ENCODE measurements at regions not wholly inside any gene's neighbourhood (a gene's known extent, or its start where the extent isn't known, plus 50 kb on each side); places are given as distances from the start of the nearest gene placed in this dataset.
"Not testable (repeated sequence)": the region's sequence is repeated elsewhere in the genome, so short reads cannot be mapped to it uniquely, and the experiment has no call there.

DNA sequence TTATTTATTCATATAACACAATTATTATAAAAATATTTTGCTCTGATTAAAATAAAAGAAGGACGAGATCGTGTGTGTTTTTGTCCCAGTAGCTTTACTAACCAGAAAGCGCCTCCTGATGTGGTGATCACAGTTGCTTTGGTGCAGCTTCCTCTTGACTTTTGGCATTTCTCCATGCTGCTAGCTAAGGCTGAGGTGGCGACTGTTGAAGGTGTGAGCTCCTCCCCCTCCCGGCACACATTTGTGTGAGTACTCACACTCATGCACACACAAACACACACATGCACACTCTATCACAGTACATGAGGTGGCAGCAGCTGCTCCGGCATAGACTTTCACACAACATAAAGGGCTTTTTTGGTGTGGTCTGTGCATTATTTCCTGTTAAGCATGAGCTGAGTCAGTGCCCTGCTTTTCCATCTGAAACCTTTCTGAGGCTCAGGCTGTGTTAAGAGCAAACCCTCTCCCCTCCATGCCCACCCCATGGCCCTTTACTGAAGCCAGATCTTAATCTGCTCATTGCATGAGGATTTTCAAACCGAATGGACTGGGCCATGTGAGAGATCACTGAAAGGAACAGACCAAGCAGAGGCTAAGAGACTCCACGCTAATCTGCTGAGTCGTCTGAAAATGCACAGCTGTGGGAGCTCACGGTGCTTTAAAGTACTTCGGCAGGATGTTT lies 53.3 kb downstream of the FOXD4L1 start:
- peak; percentile 57 for DNase-seq

DNA sequence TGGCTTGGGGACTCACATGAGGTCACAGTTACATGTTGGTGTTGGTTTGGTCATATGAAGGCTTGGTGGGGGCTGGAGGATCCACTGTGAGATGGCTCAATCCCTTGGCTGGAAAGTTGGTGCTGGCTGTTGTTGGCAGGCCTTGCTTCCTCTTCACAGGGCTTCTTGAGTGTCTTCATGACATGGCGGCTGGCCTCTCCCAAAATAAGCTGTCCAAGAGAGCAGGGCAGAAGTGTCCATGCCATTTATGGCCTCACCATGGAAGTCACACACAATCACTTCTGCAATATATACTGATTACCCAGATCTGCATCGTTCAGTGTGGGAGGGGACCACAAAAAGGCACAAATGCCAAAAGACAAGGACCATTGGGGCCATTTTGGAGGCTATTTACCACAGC lies 61.4 kb downstream of the FOXD4L1 start:
- not testable (repeated sequence) for DNase-seq

DNA sequence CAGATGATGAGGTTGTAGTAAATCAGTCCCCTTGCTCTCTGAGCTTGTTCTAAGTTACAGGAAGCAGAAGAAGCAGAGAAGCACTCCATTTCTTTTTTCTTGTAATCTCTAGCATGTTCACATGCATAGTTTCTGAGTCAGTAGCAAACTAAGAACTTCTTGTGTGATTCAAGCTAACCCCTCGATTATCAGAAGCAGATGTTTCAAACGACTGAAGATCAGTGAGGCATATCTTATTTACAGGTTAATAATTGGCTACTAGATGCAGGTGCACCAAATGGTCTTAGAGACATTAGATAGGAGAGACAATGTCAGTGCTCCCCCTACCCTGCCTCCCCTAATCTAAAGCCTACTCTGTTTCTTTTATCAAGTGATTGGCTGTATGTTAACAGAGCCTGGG lies 64.2 kb downstream of the FOXD4L1 start:
- not testable (repeated sequence) for DNase-seq

DNA sequence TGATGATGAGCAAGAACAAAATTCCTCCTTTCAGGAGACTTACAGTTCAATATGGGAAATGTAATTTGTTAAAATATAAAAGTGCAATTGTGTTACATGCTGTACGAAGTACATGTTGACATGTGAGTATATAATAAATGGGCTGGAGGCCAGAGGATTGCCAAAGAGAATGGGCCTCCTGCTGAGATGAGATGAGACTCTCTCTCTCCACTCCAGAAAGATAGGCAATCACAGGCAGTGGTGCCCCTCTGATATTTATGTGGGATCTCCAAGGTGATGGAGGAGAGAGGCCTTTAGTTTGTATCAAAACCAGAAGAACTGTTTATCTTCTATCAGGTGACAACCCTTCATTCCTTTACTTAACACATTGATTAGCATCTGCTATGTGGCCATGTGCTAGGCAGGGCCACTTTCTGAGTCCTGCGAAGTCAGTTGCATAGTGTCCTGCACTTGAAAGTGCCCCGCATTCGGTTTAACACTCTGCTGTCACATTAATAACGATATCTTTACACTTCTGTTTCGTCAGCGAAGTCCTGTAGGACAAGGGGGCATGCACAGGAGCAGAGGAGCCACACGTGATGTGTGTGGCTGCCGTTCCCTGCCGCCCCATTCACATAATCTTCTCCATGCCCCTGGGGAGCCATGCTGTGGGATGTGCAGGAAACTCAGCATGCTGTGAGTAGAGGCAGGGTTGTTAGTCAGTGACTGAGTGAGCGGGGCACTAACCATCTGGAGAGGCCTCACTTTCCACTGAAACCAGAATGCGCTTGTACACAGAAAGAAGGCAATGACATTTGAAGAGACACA lies 60.2 kb upstream of the RABL2A start:
- not testable (repeated sequence) for DNase-seq

DNA sequence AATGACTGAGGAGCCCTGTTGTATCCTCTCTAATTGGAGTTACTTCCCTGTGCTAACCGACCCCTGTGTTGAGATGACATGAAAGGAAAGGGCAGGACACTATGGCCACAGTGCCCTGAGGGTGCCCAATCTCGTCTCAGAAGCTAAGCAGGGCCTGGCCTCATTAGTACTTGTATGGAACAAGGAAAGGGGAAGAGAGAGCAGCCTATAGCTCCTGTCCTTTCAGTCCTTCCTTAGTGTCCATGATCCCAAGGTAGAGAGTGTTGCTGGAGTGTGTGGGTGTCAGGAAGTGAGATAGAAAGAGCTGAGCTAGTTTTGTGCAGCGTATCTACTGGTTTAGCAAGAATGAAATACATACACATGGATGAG lies 59.6 kb upstream of the RABL2A start:
- DNase-seq: not testable (repeated sequence)

DNA sequence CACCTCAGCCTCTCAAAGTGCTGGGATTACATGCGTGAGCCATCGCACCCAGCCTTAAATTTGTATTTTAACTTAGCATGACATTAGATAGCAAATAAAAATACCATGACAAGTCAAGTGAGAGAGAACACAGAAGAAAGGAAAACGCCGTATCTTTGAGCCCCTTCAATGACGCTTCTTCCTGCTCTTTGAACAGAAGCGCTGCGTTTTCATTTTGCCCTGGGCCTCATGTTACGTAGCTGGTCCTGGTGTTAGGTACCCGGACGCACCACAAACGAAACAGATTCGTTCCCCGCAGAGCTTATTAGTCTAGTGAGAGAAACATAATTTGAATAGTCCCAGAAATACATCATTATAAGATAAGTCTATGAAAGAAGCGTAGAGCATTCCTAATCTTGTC lies 58.8 kb upstream of the RABL2A start:
- DNase-seq: not testable (repeated sequence)

DNA sequence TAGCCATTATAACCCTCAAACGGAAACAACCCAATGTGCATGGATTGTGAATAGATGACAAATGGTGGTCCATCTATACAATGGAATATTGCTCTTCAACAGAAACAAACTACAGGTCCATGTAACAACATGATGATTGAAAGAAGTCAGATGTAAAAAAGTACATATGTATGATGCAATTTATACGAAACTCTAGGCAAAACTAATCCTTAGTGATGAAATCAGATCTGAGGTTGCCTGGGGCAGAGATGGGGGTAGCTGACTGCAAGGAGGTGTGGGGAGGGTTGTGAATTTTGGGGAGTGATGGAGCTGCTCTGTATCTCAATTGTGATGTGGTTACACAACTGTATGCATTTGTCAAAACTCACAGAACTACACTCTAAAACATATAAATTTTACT lies 57.0 kb upstream of the RABL2A start:
- DNase-seq: not testable (repeated sequence)

DNA sequence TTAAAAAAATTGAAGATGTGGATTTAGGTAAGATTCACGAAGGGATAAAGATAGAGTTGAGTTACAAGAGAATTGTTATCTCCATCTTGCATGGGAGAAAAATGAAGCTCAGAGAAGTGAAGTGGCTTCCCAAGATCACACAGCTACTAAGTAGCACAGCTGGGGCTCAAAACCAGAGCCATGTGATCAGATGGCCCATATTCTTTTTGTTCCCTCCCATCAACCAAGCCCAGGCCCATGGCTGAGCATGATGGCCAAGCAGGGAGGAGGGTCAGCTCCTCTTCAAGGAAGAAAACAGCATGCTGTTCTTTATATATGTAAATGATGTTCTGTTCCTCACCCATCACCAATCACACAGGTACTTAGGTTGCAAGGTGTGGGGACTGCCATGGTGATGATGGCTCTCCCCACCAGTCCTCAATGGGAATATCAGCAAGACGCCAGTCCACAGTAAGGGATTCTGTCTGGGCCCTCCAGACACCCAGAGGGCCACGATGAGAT lies 56.5 kb upstream of the RABL2A start:
- not testable (repeated sequence) for DNase-seq

DNA sequence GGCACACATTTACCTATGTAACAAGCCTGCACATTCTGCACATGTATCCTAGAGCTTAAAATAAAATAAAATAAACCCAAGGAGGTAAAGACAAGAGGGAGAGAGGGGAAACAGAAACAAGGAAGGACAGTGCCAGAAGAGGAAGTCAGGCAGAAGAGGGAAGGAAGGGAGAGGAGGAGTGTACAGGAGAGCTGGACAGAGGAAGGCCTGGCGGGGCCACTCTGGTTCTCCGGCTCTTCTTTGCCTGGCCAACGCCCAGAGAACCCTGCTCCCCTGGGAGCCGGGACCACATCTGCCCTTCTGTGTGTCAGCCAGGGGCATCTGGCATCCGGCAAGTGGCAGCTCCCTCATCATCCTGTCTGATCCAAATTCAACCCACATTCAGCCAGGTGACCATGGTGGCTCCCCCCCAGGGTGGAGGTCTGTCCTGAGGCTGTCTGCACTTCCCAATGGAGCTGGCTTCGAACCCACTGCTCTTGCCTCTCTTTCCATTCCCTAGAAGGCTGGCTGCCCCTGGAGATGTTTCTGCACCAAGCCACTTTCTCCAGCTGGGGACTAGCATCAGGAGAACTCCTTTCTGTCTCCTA lies 55.5 kb upstream of the RABL2A start:
- DNase-seq: not testable (repeated sequence)

DNA sequence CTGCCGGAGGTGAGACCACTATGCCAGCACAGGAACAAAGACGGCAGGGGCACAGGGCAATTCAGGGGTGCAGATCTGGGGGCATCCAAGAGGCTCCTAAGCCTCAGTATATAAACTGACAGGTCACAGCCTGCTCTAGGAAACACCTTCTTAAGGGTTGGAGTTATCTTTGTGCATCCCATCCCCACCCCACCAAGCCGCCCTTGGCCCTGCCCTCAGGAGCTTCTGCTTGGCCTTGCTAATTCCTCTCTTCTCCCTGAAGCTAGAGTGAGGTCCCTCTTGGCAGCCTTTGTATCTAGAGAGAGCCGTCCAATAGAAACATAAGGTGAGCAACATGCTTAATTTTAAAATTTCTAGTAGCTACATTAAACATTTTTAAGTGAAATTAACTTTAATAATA lies 51.3 kb upstream of the RABL2A start:
- DNase-seq: not testable (repeated sequence)

DNA sequence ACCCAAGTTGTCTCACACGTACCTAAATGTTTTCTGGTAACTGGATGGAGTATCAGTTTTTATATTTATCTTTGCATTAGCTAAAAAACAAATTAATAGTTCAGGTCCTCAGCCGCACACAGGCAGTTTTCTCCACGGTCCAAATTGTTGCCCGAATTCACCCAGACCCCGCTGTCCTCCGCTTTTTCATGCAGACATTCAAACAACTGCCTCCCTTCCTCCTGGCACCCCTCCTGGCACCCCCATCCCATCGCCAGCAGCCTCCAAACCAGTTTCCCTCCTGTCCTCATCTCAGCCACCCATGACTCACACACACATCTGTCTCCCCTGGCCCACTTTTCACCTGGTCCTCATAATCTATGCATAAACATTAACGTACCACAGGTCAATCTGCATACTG lies 50.7 kb upstream of the RABL2A start:
- DNase-seq: not testable (repeated sequence)

All from activated CD4-positive, alpha-beta T cell treated with anti-CD3 and anti-CD28 coated beads for 48 hours (primary cell).